Mucosa of gallbladder (tissue), 1 donor: ENCODE measurements at regions not wholly inside any gene's neighbourhood (a gene's known extent, or its start where the extent isn't known, plus 50 kb on each side); places are given as distances from the start of the nearest gene placed in this dataset.

ENCODE experiments used
- DNase-seq: peaks from one replicate; pipeline ENCODE4 v3.0.0-alpha.2; 2020; ENCODE audit warnings: low spot score
- donor health status: DM: no; HTN: no; CAD: no.

GRCh38 chr2:151083856-151084795 lies 177.5 kb downstream of the RBM43 start:
- DNase-seq = no peak

DNA sequence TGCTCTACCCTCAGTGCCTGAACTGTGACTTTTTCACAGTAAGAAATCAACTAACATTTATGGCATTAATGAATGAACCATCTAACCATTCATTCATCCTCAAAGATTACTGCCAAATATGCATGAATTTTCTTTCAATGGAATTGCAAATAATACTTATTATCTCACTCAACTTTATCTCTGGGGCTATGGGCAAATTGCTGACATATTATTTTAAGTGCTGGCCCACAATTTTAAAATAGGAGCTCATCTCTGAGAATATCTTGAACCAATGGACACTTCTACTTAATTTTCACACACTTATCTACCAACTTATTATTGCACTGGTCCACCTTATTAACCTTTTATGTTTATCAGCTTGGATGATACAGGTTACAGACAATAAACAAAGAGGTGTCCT lies 182.8 kb downstream of the RBM43 start:
- no peak for DNase-seq

DNA sequence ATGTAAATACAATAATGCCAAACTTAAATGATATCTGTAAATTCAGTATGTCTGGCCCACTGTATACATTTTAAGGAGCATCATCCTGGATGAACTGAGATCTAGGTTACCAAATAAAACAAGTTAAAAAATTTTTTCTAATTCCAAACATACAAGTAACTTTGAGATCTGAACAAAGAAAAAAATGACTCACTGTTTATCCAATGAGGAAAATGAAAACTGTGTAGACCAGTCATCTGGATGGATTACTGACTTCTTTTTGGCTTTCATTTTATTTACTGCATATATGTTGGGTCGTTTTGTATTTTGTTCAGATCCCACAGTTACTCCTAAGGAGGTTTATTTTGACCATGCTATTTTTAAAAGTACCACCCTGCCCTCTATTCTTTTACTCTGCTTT lies 189.8 kb downstream of the RBM43 start:
- DNase-seq = no peak

DNA sequence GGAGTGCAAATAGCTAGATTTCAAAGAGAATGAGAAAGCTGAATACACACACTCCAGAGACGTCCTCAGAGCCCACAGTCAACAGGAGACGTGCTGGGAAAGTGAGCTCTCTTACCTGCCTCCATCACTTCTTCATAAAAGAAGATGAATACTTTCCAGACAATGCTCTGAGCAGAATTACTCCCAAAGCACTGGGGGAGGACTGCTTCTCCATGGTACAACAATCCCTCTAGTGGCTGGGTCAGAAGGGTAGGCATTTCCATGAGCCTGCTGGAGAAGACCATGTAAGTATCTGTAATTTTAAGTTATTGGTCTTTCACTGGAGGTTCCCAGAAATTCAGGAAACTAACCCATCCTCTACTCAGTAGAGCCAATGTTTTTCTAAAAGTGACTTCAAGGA lies 190.3 kb downstream of the RBM43 start:
- no peak for DNase-seq

GRCh38 chr2:151070253-151070652 lies 191.4 kb downstream of the RBM43 start:
- no peak for DNase-seq

DNA sequence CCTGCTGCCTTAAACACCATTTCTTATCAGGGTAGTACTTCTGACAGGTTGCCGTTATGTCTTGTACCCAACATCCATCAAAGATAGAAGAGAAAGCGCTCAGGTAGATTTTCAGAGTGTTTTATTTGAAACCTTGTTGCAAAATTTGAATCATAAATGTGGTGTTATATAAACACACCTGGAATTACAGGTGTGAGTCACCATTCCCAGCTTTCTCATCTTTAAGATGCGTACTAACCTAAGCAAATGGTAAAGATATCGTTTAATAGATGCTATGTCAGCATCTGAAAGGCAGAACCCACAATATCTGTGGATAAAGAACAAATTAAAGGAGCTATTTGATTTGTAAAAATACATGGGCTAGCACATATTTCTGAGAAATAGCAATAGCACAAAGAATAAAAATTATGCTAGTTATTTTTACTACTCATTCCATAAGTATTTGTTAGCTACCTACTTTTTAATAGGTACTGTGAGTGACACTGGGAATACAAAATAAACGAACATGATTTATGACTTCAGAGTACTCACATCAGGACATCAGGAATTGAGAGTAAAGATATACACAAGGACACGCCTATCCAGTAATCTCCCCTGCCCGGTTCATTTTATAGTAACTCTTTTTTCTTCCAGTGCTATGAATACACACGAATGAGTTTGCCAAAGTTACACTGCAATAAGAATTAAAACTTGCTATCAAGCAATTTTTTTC lies 193.8 kb downstream of the RBM43 start:
- no peak for DNase-seq

DNA sequence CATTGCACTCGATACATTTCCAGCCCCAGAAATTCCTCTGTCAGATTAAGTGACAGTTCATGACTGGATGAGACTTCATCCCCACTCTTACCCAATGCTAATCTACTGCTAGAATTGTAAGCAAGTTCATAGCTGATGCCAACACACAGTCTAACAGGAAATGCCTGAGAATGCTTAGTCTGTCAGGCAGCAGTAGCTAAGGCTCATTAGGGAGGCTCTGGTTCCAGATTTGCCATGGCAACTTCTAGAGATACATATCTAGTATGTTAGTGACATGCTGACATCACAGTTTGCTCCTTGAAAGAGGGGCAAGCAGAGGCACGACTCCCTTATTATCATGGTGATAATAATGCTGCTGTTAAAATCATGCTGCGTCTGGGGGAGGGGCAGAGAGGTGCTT lies 198.4 kb downstream of the RBM43 start:
- no peak for DNase-seq

GRCh38 chr2:151060287-151060686 lies 201.4 kb downstream of the RBM43 start:
- DNase-seq = no peak

- no peak for DNase-seq
Measured at GRCh38 chr2:151056870-151057269, 204.8 kb downstream of the RBM43 start.

DNA sequence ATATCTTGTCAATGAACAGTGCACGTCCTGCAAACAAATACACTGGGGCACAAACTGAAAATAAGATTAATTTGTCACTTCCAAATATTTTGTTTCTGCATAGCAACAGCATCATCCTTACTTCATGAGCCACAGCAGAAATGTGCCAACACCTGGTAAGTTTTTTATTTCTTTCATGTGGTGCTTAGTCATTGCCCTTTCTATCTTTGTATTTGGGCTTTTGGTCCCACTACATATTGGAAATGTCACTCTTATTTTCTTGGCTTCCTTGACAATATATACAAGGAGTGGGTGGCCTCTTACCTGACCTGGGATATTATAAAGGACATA lies 208.0 kb downstream of the RBM43 start:
- DNase-seq = no peak

GRCh38 chr2:151052850-151053660 lies 208.6 kb downstream of the RBM43 start:
- DNase-seq = no peak

DNA sequence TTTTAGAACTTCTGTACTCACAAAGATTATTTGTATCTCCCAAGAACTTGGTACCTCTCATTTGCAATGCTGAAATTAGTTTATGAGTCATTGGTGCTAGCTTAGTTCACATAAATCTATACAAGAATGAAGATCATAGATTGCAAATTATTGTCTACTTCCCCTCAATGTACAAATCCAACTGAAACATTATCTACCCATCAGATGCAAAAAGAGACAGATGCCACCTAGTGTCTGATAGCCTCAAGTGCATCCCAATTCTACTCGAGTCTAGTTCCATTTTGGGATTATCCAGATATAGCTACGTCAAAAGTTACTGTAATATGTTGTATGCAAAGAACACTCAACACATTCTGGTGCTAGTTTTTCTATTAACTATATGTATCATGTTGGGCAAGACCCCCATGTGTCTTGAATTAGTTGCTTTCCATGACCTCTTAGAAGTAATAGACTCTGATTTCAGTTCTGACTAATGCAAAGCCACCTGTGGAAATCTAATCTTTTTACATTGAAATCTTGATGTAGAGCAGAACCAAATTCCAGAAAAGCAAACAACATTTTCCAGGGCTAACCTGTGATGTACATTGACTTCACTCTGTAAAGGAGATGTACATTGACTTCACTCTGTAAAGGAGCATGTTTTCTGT lies 210.0 kb downstream of the RBM43 start:
- DNase-seq = peak; percentile 50

GRCh38 chr2:151049746-151050145 lies 211.9 kb downstream of the RBM43 start:
- peak; percentile 48 for DNase-seq

GRCh38 chr2:151048331-151049054 lies 213.2 kb downstream of the RBM43 start:
- no peak for DNase-seq

DNA sequence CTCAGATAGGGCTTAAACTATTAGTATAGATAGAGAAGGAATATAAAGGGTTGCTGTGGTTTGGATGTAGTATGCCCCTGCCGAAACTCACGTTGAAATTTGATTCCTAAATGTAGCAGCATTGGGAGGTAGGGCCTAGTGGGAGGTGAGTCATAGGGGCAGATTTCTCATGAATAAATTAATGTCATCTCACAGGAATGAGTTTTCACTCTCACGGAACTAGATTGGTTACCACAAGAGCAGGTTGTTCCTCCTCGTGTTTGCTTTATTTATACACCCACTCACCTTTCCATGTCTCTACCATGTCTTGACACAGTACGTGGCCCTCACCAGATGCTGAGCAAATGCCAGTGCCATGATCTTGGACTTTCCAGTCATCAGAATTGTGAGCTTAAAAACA lies 218.2 kb downstream of the RBM43 start:
- DNase-seq = no peak

DNA sequence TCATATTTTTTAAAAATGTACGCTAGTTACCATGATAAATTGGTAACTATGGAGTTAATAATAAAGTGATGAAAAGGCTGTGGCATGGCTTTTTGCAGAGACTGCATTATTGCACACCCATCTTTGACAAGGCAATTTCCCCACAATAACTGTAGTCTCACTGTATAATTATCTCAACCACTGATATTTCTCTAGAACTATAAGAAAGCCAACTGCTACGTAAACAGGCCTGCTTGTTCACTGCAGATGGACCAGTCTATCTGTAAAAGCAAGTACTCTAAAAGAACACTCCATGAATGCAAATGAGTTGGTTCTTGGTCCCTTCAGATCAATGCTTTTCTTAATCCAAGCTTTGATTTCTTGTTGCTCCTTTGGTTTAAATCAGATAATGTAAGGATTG lies 218.7 kb downstream of the RBM43 start:
- no peak for DNase-seq

DNA sequence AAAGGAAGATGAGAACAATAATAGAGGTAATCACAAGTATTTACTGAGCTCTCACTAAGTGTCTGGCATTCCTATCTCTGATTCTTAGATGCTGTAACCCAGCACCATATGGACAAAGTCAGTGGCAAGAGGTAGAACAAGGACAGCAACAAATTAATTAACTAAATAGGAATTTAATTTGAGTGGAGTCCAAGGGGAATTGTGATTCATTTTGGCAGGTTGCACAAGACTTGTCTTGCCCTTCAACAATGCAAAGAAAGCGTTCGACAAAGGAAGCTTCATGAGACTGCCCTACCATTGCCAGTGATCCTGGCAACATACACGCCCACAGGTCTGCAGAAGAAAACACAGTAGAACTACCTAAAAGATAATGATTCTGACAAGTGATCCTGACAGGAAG lies 221.6 kb downstream of the RBM43 start:
- no peak for DNase-seq

DNA sequence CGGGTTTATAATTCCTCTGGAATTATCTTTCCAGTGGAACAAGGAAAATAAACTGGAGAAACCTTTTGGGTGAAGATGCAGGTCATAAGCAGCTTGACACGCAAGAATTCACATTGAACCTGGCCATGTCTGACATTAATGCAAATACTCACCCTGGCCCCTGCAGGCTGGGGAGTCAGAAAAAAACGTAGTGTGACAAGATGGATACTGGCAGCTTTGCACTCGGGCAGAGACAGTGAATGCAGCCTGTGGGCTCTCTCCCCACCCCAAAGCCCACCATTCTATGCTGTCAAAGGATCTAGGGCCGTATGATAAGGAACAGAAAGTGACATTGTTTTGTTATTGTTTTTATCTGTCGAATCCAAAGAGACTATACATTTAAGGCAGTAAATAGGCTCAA lies 223.1 kb downstream of the RBM43 start:
- DNase-seq = no peak

- no peak for DNase-seq
Measured at GRCh38 chr2:151037434-151037833, 224.2 kb downstream of the RBM43 start.

DNA sequence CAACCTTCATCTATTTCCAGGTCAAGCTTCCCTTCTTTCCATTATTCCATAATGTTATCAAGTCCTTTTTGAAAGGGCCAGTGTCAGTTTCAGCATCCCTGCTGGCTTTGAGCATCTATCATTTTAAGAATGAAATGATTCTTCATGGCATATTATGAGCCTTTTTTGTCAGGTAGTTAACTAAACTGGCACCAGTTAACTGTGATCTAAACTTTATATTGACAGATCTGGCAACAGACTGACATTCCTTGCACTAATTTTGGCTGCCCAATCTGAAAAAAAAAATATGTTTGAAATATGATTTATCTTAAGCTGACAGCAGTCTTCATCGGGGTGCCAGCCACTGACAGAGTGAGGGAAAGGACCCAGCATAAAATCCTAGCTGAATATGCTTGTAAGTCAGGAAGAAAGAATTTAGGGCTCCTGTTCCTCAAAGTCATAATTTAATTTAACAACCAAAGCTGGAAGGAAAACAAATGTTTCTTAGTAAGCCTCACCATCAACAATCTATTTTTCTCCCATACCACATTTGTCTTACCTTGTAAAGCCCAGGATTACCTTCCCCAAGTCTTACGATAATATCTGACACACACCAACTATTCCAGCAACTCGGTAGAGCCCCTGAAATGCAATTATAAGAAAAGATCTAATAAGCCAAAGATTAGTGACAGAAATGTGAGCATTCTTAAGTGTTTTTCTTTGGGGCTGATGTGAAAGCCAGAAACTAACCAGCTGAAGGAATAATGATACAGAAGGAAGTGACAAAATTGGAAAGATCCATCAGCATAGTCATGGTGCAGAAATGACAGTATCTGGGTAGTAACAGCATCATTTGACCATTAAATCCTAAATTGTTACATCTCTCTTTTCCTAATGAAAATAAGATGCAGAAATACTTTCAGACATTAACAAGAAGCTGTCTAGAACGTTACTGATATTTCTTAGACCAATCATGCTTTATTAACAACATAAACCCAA lies 228.1 kb downstream of the RBM43 start:
- DNase-seq = no peak
